ENCODE measurements at regions not wholly inside any gene's neighbourhood (a gene's known extent, or its start where the extent isn't known, plus 50 kb on each side); places are given as distances from the start of the nearest gene placed in this dataset.

DNA sequence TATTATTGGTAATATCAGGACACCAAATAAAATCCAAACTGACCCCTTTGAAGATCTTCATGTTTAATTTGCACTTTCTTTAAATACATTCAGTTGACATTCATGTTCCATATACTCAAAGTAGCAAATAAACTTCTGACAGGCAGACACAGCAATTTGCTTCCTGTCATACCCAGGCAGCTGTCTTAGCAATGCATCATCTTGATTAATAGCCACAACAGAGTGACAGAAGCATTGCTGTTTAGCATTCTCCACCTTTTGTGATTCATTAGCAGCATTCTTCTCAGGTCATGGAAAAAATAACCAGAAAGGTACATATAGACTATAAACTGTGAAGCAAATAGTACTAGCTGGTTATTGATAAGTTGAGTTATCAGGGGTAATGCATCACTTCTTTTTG, 366.8 kb downstream of the CYLC2 start:
- no peaks in the 10 kb centered on the region for H3K27me3 ChIP-seq
- no peaks in the 10 kb centered on the region for H3K9me3 ChIP-seq
- in situ Hi-C loops (cut with MboI; ENCODE audit: low sequenced_read_pairs in 4 of 4), result no loop called here
- no peak overlapping the region for H3K4me3 ChIP-seq
- H3K4me1 ChIP-seq, result no peaks in the 10 kb centered on the region
- no peak for TF ChIP-seq POLR2A (IDR thresholded peaks at IDR 0.05)
- TF ChIP-seq, protein P1, sequence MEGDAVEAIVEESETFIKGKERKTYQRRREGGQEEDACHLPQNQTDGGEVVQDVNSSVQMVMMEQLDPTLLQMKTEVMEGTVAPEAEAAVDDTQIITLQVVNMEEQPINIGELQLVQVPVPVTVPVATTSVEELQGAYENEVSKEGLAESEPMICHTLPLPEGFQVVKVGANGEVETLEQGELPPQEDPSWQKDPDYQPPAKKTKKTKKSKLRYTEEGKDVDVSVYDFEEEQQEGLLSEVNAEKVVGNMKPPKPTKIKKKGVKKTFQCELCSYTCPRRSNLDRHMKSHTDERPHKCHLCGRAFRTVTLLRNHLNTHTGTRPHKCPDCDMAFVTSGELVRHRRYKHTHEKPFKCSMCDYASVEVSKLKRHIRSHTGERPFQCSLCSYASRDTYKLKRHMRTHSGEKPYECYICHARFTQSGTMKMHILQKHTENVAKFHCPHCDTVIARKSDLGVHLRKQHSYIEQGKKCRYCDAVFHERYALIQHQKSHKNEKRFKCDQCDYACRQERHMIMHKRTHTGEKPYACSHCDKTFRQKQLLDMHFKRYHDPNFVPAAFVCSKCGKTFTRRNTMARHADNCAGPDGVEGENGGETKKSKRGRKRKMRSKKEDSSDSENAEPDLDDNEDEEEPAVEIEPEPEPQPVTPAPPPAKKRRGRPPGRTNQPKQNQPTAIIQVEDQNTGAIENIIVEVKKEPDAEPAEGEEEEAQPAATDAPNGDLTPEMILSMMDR (IDR thresholded peaks at IDR 0.05 in 4 of 5, conservative IDR thresholded peaks at IDR 0.05 in 1 of 5), result no peak
- DNase-seq (no peak), ATAC-seq (no peak)
- intact Hi-C loops (cut with DNase I; ENCODE audit: low total_unique reads), result no loop called here
- no peaks in the 10 kb centered on the region for H3K36me3 ChIP-seq
- H3K27ac ChIP-seq, result no peak overlapping the region

DNA sequence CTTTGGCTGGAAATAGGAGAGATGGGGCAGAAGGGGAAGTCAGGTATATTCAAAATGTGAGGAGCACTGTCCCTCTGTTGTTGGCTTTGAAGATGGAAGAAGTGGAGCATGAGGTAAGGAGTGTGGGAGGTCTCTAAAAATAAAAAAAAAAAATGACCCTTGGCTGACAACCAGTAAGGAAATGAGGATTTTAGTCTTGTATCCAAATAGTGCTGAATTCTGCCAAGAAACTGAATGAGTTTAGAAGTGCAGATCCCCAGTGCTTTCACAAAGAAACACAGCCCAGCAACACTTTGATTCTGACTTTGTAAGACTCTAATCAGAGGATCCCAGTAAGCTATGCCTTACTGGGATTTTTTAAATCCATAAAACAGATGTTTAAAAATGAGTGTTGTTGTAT, 367.9 kb downstream of the CYLC2 start:
- no peak for TF ChIP-seq POLR2A (IDR thresholded peaks at IDR 0.05)
- no peaks in the 10 kb centered on the region for H3K27me3 ChIP-seq
- intact Hi-C loops (cut with DNase I; ENCODE audit: low total_unique reads), result no loop called here
- no peaks in the 10 kb centered on the region for H3K4me1 ChIP-seq
- H3K4me3 ChIP-seq, result no peak overlapping the region
- H3K27ac ChIP-seq, result no peak overlapping the region
- DNase-seq (no peak), ATAC-seq (no peak)
- in situ Hi-C loops (cut with MboI; ENCODE audit: low sequenced_read_pairs in 4 of 4), result no loop called here
- H3K36me3 ChIP-seq, result no peaks in the 10 kb centered on the region
- H3K9me3 ChIP-seq, result no peaks in the 10 kb centered on the region

DNA sequence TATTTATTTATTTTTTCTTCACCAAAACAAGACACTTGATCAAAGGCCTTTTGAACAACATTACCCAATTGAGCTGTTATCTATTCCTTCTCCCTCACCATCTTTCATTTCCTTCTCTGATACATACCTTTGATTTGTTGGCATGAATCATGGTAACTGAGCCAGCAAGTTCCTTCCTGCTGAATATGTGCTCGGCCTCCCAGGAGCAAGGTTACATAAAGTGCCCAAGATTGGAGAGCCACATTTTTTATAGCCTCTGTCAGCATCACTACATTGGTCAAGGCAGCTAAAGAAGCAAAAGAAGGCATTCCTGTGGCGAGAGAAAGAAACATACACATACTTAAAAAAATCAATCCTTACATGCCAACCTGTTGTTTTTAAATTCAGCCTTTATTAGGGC, 369.6 kb downstream of the CYLC2 start:
- no peaks in the 10 kb centered on the region for H3K9me3 ChIP-seq
- no peaks in the 10 kb centered on the region for H3K4me1 ChIP-seq
- no peaks in the 10 kb centered on the region for H3K27me3 ChIP-seq
- intact Hi-C loops (cut with DNase I; ENCODE audit: low total_unique reads) (no loop called here), in situ Hi-C loops (cut with MboI; ENCODE audit: low sequenced_read_pairs in 4 of 4) (no loop called here)
- no peak for TF ChIP-seq POLR2A (IDR thresholded peaks at IDR 0.05)
- TF ChIP-seq, protein P1 (IDR thresholded peaks at IDR 0.05 in 4 of 5, conservative IDR thresholded peaks at IDR 0.05 in 1 of 5), result no peak
- H3K36me3 ChIP-seq, result no peaks in the 10 kb centered on the region
- no peak overlapping the region for H3K27ac ChIP-seq
- ATAC-seq (no peak), DNase-seq (no peak)
- H3K4me3 ChIP-seq, result no peak overlapping the region

DNA sequence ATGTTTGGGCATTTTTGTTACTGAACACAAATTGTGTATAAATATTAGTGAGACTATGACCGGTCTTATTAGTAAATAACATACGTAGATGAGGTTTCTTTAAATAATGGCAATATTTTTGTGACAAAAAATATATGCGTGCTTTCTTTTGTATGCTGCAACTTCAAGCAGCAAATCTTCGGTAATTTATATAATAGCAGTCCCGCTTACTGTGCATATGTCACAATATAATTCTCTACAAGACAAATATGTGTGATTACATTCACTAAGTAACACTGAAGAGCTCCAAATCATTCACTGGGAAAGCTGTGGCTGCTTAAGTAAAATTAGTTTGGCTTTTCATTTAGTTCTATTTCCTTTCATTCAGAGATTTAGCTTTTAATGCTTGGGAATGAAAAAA, 376.0 kb downstream of the CYLC2 start:
- H3K4me1 ChIP-seq, result no peaks in the 10 kb centered on the region
- TF ChIP-seq POLR2A (IDR thresholded peaks at IDR 0.05), result no peak
- TF ChIP-seq, protein P1 (IDR thresholded peaks at IDR 0.05 in 4 of 5, conservative IDR thresholded peaks at IDR 0.05 in 1 of 5), result no peak
- H3K36me3 ChIP-seq, result no peaks in the 10 kb centered on the region
- intact Hi-C loops (cut with DNase I; ENCODE audit: low total_unique reads) (no loop called here), in situ Hi-C loops (cut with MboI; ENCODE audit: low sequenced_read_pairs in 4 of 4) (no loop called here)
- H3K4me3 ChIP-seq, result no peak overlapping the region
- no peaks in the 10 kb centered on the region for H3K27me3 ChIP-seq
- H3K27ac ChIP-seq, result no peak overlapping the region
- DNase-seq, result no peak
- ATAC-seq, result no peak
- H3K9me3 ChIP-seq, result no peaks in the 10 kb centered on the region

DNA sequence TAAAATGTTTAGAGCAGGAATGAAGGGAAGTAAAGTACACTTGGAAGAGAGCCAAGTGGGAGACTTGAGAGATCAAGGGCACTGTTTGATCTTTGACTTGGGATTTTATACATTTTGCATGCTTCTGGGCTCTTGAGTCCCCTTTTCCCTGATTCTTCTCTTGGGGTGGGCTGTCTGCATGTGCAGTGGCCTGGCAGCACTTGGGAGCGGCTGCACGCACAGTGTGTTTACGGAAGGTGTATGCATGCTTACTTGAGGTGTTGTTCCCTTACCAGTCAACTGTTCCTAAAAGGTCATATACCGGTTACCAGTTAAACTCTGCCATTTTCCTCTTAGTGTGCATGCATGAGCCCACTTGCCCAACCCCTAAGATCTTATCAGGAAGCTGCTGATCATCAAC, 377.7 kb downstream of the CYLC2 start:
- in situ Hi-C loops (cut with MboI; ENCODE audit: low sequenced_read_pairs in 4 of 4), result no loop called here
- no peak for ATAC-seq
- no peak overlapping the region for H3K27ac ChIP-seq
- no peaks in the 10 kb centered on the region for H3K27me3 ChIP-seq
- no peaks in the 10 kb centered on the region for H3K36me3 ChIP-seq
- no peak overlapping the region for H3K4me3 ChIP-seq
- TF ChIP-seq, protein P1 (IDR thresholded peaks at IDR 0.05 in 4 of 5, conservative IDR thresholded peaks at IDR 0.05 in 1 of 5), result no peak
- TF ChIP-seq POLR2A (IDR thresholded peaks at IDR 0.05), result no peak
- intact Hi-C loops (cut with DNase I; ENCODE audit: low total_unique reads), result no loop called here
- DNase-seq, result no peak
- no peaks in the 10 kb centered on the region for H3K9me3 ChIP-seq
- H3K4me1 ChIP-seq, result no peaks in the 10 kb centered on the region
